ENCODE measurements at regions not wholly inside any gene's neighbourhood (a gene's known extent, or its start where the extent isn't known, plus 50 kb on each side); places are given as distances from the start of the nearest gene placed in this dataset.
A peak's percentile ranks its signal among the peaks of the same experiment; 100 is the strongest.
"Not testable (repeated sequence)": the region's sequence is repeated elsewhere in the genome, so short reads cannot be mapped to it uniquely, and the experiment has no call there.

GRCh38 chr4:1521821-1522361 is 115.6 kb upstream of the NKX1-1 start:
- Mint-ChIP-seq H3K27ac (no peak overlapping the region), H3K4me1 (ENCODE audit: low read depth) (peaks cover 6% of the 10 kb centered on the region), H3K27me3 (peaks cover 14% of the 10 kb centered on the region), H3K9me3 (peaks cover 3% of the 10 kb centered on the region), H3K4me3 (no peak overlapping the region), H3K36me3 (no peaks in the 10 kb centered on the region)
- no peak for DNase-seq
- CTCF ChIA-PET: interaction anchor here (1.0 to 2.0 kb wide), 2 partner anchors 9 to 25 kb away, joined by 3 to 9 read pairs; no protein-coding TSS in a partner anchor
- intact Hi-C loops (cut with micrococcal nuclease): no loop called here
- POLR2A ChIA-PET: no interaction called here

DNA sequence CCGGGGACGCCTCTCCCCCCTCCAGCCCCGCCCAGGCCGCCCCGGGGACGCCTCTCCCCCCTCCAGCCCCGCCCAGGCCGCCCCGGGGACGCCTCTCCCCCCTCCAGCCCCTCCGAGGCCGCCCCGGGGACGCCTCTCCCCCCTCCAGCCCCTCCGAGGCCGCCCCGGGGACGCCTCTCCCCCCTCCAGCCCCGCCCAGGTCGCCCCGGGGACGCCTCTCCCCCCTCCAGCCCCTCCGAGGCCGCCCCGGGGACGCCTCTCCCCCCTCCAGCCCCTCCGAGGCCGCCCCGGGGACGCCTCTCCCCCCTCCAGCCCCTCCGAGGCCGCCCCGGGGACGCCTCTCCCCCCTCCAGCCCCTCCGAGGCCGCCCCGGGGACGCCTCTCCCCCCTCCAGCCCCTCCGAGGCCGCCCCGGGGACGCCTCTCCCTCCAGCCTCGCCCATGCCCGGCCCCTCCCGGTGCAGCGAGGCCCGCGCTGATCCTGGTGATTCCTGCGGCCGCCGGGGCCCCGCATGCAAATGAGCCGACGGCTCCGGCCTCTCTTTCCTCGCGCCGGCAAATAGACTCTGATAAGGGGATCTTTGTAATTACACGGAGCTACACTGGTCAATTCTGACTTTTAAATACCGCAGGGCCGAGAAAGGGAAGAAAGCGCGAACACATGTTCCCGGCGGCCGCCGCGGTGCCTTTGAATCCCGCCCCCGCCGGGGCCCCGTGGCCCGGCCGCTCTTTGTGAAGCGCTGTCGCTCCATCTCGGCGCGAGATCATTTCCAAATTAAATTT is 114.7 kb upstream of the NKX1-1 start:
- H3K36me3 Mint-ChIP-seq; H3K9me3 Mint-ChIP-seq; H3K4me1 Mint-ChIP-seq (ENCODE audit: low read depth); H3K27ac Mint-ChIP-seq; intact Hi-C loops (cut with micrococcal nuclease); POLR2A ChIA-PET: not testable (repeated sequence)
- Mint-ChIP-seq H3K27me3 (peaks cover 15% of the 10 kb centered on the region), H3K4me3 (peak overlapping the region; percentile 32)
- DNase-seq: peak; percentile 32
- CTCF ChIA-PET: interaction anchor here (1.0 to 2.0 kb wide), 2 partner anchors 8 to 26 kb away, joined by 3 to 9 read pairs; no protein-coding TSS in a partner anchor

GRCh38 chr4:1519787-1520661 is 113.8 kb upstream of the NKX1-1 start:
- Mint-ChIP-seq H3K27ac (no peak overlapping the region), H3K36me3 (no peaks in the 10 kb centered on the region), H3K4me1 (ENCODE audit: low read depth) (peaks cover 6% of the 10 kb centered on the region), H3K27me3 (peaks cover 7% of the 10 kb centered on the region), H3K9me3 (no peaks in the 10 kb centered on the region), H3K4me3 (no peak overlapping the region)
- no peak for DNase-seq
- CTCF ChIA-PET: no interaction called here
- intact Hi-C loops (cut with micrococcal nuclease): no loop called here
- POLR2A ChIA-PET: no interaction called here

- Mint-ChIP-seq H3K27me3 (peaks cover 7% of the 10 kb centered on the region), H3K36me3 (no peaks in the 10 kb centered on the region), H3K9me3 (no peaks in the 10 kb centered on the region), H3K4me1 (ENCODE audit: low read depth) (peaks cover 6% of the 10 kb centered on the region), H3K27ac (no peak overlapping the region), H3K4me3 (no peak overlapping the region)
- no peak for DNase-seq
- ChIA-PET CTCF (no interaction called here), POLR2A (no interaction called here)
- intact Hi-C loops (cut with micrococcal nuclease): no loop called here
Measured at GRCh38 chr4:1518997-1519700, 112.9 kb upstream of the NKX1-1 start.

DNA sequence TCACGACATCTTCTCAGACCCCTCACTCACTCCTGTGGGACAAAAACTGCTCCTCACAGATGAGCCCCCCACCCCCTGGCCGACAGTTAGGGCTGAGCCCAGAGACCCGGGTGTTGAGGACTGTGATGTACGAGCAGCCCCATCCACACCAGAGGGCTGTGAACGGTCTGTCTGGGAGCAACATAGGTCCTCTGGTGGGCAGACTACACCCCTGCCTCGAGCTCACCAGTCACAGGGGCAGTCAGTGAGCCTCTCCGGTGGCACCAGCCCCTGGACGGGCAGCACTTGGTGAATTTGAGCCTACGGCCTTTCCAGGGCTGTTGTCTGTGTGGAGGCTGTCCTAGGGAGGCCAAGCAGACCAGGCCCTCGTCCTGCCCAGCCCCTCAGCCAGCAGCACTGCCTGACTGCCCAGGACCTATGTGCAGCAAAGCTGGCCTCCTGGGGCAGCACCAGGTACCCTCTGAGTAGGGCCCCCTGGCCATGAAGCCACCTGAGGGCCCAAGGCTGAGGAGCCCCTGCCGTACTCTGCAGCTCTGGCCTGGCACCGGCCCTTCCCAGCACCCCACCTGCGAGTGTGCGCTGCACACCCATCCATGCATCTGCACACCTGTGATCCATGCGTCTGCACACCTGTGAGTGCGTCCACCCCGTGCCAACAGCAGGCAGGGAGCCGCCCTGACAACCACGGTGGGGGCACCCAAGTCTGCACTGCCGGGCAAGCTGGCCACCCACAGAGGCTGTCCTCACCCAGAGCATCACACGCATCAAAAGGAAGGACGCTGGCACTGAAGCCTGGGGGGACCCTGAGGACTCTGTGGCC is 111.6 kb upstream of the NKX1-1 start:
- Mint-ChIP-seq H3K27me3 (peaks cover 7% of the 10 kb centered on the region), H3K4me1 (ENCODE audit: low read depth) (peaks cover 6% of the 10 kb centered on the region), H3K36me3 (no peaks in the 10 kb centered on the region), H3K9me3 (no peaks in the 10 kb centered on the region), H3K4me3 (no peak overlapping the region), H3K27ac (no peak overlapping the region)
- CTCF ChIA-PET: no interaction called here
- POLR2A ChIA-PET: no interaction called here
- intact Hi-C loops (cut with micrococcal nuclease): no loop called here
- DNase-seq: no peak

GRCh38 chr4:1516881-1517480 is 110.7 kb upstream of the NKX1-1 start:
- H3K9me3 Mint-ChIP-seq: no peaks in the 10 kb centered on the region
- POLR2A ChIA-PET: no interaction called here
- CTCF ChIA-PET: no interaction called here

GRCh38 chr4:1516261-1516660 is 110.0 kb upstream of the NKX1-1 start:
- ChIA-PET POLR2A (no interaction called here), CTCF (no interaction called here)
- H3K9me3 Mint-ChIP-seq: no peaks in the 10 kb centered on the region
- no peak overlapping the region for H3K4me3 Mint-ChIP-seq
- no peaks in the 10 kb centered on the region for H3K36me3 Mint-ChIP-seq
- H3K27ac Mint-ChIP-seq: no peak overlapping the region
- intact Hi-C loops (cut with micrococcal nuclease): no loop called here
- H3K4me1 Mint-ChIP-seq (ENCODE audit: low read depth): peaks cover 3% of the 10 kb centered on the region
- peaks cover 5% of the 10 kb centered on the region for H3K27me3 Mint-ChIP-seq
- no peak for DNase-seq

More at GRCh38 chr4:1516881-1517480, 110.7 kb upstream of the NKX1-1 start:
- H3K27ac Mint-ChIP-seq: no peak overlapping the region
- no peak overlapping the region for H3K4me3 Mint-ChIP-seq
- intact Hi-C loops (cut with micrococcal nuclease): no loop called here
- no peaks in the 10 kb centered on the region for H3K36me3 Mint-ChIP-seq
- peaks cover 6% of the 10 kb centered on the region for H3K4me1 Mint-ChIP-seq (ENCODE audit: low read depth)
- H3K27me3 Mint-ChIP-seq: peaks cover 7% of the 10 kb centered on the region
- no peak for DNase-seq

DNA sequence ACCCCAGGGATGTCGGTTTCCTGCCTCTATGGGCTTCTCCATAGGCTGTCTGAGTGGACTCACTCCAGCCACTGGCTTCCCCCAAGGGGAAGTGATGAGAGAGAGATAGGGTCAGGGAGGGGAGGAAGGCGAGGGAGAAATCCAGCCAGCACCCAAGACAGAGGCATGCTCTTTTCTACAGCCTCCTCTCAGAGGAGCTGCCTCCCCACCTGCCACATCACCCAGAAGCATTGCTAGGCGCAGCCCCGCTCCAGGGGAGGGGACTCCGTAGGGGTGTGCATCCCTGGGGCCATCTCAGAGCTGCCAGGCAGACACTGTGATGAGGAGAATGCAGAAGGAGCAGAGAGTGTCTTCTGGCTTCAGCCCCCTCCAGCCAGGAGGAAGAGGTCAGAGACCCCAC is 109.5 kb upstream of the NKX1-1 start:
- H3K36me3 Mint-ChIP-seq: no peaks in the 10 kb centered on the region
- H3K27me3 Mint-ChIP-seq: peaks cover 3% of the 10 kb centered on the region
- ChIA-PET CTCF (no interaction called here), POLR2A (no interaction called here)
- H3K4me3 Mint-ChIP-seq: no peak overlapping the region
- no peak for DNase-seq
- H3K4me1 Mint-ChIP-seq (ENCODE audit: low read depth): peaks cover 2% of the 10 kb centered on the region
- no peaks in the 10 kb centered on the region for H3K9me3 Mint-ChIP-seq
- intact Hi-C loops (cut with micrococcal nuclease): no loop called here
- no peak overlapping the region for H3K27ac Mint-ChIP-seq

DNA sequence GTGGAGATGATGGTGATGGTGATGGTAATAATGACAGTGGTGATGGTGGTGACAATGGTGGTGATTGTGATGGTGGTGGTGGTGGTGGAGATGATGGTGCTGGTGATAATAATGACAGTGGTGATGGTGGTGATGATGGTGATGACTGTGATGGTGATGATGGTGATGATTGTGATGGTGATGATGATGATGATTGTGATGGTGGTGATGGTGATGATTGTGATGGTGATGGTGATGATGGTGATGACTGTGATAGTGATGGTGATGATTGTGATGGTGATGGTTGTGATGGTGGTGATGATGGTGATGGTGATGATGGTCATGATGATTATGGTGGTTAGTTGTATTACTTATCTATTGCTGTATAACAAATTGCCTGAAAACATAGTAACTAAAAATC is 108.9 kb upstream of the NKX1-1 start:
- Mint-ChIP-seq H3K36me3 (no peaks in the 10 kb centered on the region), H3K9me3 (no peaks in the 10 kb centered on the region), H3K4me1 (ENCODE audit: low read depth) (peaks cover 2% of the 10 kb centered on the region), H3K27me3 (peaks cover 3% of the 10 kb centered on the region), H3K27ac (no peak overlapping the region), H3K4me3 (no peak overlapping the region)
- ChIA-PET CTCF (no interaction called here), POLR2A (no interaction called here)
- intact Hi-C loops (cut with micrococcal nuclease): no loop called here
- DNase-seq: no peak

DNA sequence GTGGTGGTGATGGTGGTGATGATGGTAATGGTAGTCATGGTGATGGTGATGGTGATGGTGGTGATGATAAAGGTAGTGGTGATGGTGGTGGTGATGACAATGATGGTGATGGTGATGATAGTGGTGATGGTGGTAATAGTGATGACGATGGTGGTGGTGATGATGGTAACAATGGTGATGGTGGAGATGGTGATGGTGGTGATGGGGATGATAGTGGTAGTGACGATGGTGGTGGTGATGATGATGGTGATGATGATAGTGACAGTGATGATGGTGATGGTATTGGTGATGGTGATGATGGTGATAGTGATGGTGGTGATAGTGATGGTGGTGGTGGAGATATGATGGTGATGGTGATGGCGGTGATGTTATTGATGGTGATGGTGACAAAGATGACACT is 108.4 kb upstream of the NKX1-1 start:
- no peak for DNase-seq
- no peaks in the 10 kb centered on the region for H3K9me3 Mint-ChIP-seq
- peaks cover 1% of the 10 kb centered on the region for H3K27me3 Mint-ChIP-seq
- no peak overlapping the region for H3K27ac Mint-ChIP-seq
- intact Hi-C loops (cut with micrococcal nuclease): no loop called here
- H3K36me3 Mint-ChIP-seq: no peaks in the 10 kb centered on the region
- peaks cover under 1% of the 10 kb centered on the region for H3K4me1 Mint-ChIP-seq (ENCODE audit: low read depth)
- CTCF ChIA-PET: no interaction called here
- POLR2A ChIA-PET: no interaction called here
- H3K4me3 Mint-ChIP-seq: no peak overlapping the region

- Mint-ChIP-seq H3K36me3 (no peaks in the 10 kb centered on the region), H3K9me3 (no peaks in the 10 kb centered on the region), H3K4me3 (no peak overlapping the region), H3K27ac (no peak overlapping the region), H3K4me1 (ENCODE audit: low read depth) (no peaks in the 10 kb centered on the region), H3K27me3 (peaks cover 1% of the 10 kb centered on the region)
- ChIA-PET CTCF (interaction anchor here (0.7 to 2.1 kb wide), 6 partner anchors 8 to 440 kb away, joined by 3 to 9 read pairs (median 4); no protein-coding TSS in a partner anchor), POLR2A (no interaction called here)
- DNase-seq: no peak
- intact Hi-C loops (cut with micrococcal nuclease): no loop called here
Measured at GRCh38 chr4:1513936-1514483, 107.8 kb upstream of the NKX1-1 start.

Measured in activated CD4-positive, alpha-beta memory T cell treated with anti-CD3 and anti-CD28 coated beads for 36 hours (primary cell).